SK-N-SH treated with all-trans-retinoic acid at 6 μM for 48 hours (cell line): ENCODE measurements at regions not wholly inside any gene's neighbourhood (a gene's known extent, or its start where the extent isn't known, plus 50 kb on each side); places are given as distances from the start of the nearest gene placed in this dataset.

ENCODE experiments used
- ARNTL ChIP-seq: fragments of 450-650 bp; formaldehyde crosslinking; IDR thresholded peaks from 2 replicates; pipeline ENCODE4 v1.5.0; 2020; ENCODE audit warnings: low read depth, mild to moderate bottlenecking, moderate library complexity, borderline replicate concordance
- CREB5 ChIP-seq: fragments of 250-450 bp; sonication (Bioruptor Pico); IDR thresholded peaks from 2 replicates; pipeline ENCODE4 v1.5.1; 2020; ENCODE audit warnings: low read depth, mild to moderate bottlenecking, moderate library complexity
- CSDC2 ChIP-seq: fragments of 250-450 bp; sonication (Bioruptor Pico); IDR thresholded peaks from 2 replicates; pipeline ENCODE4 v1.5.0; 2020; ENCODE audit warnings: mild to moderate bottlenecking, moderate library complexity
- GLIS3 ChIP-seq: fragments of 250-450 bp; sonication (Bioruptor Pico); IDR thresholded peaks from 2 replicates; pipeline ENCODE4 v1.5.0; 2020; ENCODE audit warnings: mild to moderate bottlenecking, moderate library complexity
- OSR1 ChIP-seq: fragments of 250-450 bp; sonication (Bioruptor Pico); IDR thresholded peaks from 2 replicates; pipeline ENCODE4 v1.8.0; 2022; ENCODE audit warnings: moderate library complexity, mild to moderate bottlenecking, inconsistent platforms
- POU6F1 ChIP-seq: fragments of 250-450 bp; sonication (Bioruptor Pico); IDR thresholded peaks from 2 replicates; pipeline ENCODE4 v1.8.0; 2021; ENCODE audit warnings: low read depth, mild to moderate bottlenecking, moderate library complexity, borderline replicate concordance
- RARB ChIP-seq: fragments of 250-450 bp; sonication (Bioruptor Pico); IDR thresholded peaks from 2 replicates; pipeline ENCODE4 v1.8.0; 2021; ENCODE audit warnings: mild to moderate bottlenecking, moderate library complexity
- TCF4 ChIP-seq: fragments of 250-450 bp; sonication (Bioruptor Pico); IDR thresholded peaks from 2 replicates; pipeline ENCODE4 v1.8.0; 2021; ENCODE audit warnings: mild to moderate bottlenecking, moderate library complexity, borderline replicate concordance
- ZC3H10 ChIP-seq: fragments of 250-450 bp; sonication (Bioruptor Pico); IDR thresholded peaks from 2 replicates; pipeline ENCODE4 v1.5.1; 2021; ENCODE audit warnings: mild to moderate bottlenecking, moderate library complexity
- ZFP3 ChIP-seq: fragments of 250-450 bp; sonication (Bioruptor Pico); IDR thresholded peaks from 2 replicates; pipeline ENCODE4 v1.5.0; 2020; ENCODE audit warnings: mild to moderate bottlenecking, moderate library complexity
- ZFP30 ChIP-seq: fragments of 450-650 bp; formaldehyde crosslinking; IDR thresholded peaks from 2 replicates; pipeline ENCODE4 v1.5.0; 2022; ENCODE audit warnings: mild to moderate bottlenecking, moderate library complexity
- ZNF565 ChIP-seq: fragments of 450-650 bp; formaldehyde crosslinking; conservative IDR thresholded peaks from 2 replicates; pipeline ENCODE4 v1.5.0; 2020; ENCODE audit warnings: low read depth, mild to moderate bottlenecking, moderate library complexity
- TF ChIP-seq, protein P1 (sequence below): fragments of 250-450 bp; sonication (Bioruptor Pico); IDR thresholded peaks from 2 replicates; pipeline ENCODE4 v1.5.0; 2020; ENCODE audit warnings: mild to moderate bottlenecking, moderate library complexity
- TF ChIP-seq, protein P2 (sequence below): fragments of 250-450 bp; sonication (Bioruptor Pico); IDR thresholded peaks from 2 replicates; pipeline ENCODE4 v1.8.0; 2020; ENCODE audit warnings: mild to moderate bottlenecking, moderate library complexity, borderline replicate concordance

GRCh38 chr2:107542314-107542740 is 284.4 kb upstream of the RGPD4 start:
- TF ChIP-seq POU6F1 (no peak), ZNF565 (no peak), ZFP30 (CRISPR knock-in tag) (no peak), TCF4 (CRISPR knock-in tag) (no peak), ARNTL (CRISPR knock-in tag) (no peak), CREB5 (CRISPR knock-in tag) (no peak), CSDC2 (CRISPR knock-in tag) (no peak), ZC3H10 (no peak), RARB (no peak), OSR1 (CRISPR knock-in tag) (no peak), ZFP3 (CRISPR knock-in tag) (no peak), GLIS3 (CRISPR knock-in tag) (no peak)
- TF ChIP-seq, protein P1, sequence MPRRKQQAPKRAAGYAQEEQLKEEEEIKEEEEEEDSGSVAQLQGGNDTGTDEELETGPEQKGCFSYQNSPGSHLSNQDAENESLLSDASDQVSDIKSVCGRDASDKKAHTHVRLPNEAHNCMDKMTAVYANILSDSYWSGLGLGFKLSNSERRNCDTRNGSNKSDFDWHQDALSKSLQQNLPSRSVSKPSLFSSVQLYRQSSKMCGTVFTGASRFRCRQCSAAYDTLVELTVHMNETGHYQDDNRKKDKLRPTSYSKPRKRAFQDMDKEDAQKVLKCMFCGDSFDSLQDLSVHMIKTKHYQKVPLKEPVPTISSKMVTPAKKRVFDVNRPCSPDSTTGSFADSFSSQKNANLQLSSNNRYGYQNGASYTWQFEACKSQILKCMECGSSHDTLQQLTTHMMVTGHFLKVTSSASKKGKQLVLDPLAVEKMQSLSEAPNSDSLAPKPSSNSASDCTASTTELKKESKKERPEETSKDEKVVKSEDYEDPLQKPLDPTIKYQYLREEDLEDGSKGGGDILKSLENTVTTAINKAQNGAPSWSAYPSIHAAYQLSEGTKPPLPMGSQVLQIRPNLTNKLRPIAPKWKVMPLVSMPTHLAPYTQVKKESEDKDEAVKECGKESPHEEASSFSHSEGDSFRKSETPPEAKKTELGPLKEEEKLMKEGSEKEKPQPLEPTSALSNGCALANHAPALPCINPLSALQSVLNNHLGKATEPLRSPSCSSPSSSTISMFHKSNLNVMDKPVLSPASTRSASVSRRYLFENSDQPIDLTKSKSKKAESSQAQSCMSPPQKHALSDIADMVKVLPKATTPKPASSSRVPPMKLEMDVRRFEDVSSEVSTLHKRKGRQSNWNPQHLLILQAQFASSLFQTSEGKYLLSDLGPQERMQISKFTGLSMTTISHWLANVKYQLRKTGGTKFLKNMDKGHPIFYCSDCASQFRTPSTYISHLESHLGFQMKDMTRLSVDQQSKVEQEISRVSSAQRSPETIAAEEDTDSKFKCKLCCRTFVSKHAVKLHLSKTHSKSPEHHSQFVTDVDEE: no peak
- TF ChIP-seq, protein P2, sequence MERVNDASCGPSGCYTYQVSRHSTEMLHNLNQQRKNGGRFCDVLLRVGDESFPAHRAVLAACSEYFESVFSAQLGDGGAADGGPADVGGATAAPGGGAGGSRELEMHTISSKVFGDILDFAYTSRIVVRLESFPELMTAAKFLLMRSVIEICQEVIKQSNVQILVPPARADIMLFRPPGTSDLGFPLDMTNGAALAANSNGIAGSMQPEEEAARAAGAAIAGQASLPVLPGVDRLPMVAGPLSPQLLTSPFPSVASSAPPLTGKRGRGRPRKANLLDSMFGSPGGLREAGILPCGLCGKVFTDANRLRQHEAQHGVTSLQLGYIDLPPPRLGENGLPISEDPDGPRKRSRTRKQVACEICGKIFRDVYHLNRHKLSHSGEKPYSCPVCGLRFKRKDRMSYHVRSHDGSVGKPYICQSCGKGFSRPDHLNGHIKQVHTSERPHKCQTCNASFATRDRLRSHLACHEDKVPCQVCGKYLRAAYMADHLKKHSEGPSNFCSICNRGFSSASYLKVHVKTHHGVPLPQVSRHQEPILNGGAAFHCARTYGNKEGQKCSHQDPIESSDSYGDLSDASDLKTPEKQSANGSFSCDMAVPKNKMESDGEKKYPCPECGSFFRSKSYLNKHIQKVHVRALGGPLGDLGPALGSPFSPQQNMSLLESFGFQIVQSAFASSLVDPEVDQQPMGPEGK (CRISPR knock-in tag): no peak
